ENCODE measurements at regions not wholly inside any gene's neighbourhood (a gene's known extent, or its start where the extent isn't known, plus 50 kb on each side); places are given as distances from the start of the nearest gene placed in this dataset.

DNA sequence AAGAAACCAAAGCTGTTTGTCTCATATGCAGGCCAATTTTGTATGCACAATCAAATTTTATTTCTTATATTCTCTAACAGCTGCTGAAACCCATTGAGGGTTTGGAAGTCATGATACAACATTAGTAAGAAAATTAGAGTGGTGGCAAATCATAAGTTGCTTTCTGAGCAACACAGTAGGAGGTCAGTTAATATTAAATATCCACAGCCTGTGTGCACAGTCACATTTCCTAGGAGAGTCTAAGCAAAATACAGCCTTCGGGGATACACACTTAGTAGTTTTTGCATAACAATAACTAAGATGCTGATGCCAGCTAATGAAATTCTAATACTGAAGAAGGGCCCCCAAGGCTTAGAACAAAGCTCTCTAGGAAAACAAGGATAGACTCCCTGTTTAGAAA lies 209.6 kb upstream of the E2F7 start:
- Histone ChIP-seq H3K9me3 (ENCODE audit: insufficient read depth, low read length, severe bottlenecking) (no peaks in the 10 kb centered on the region), H3K27ac (ENCODE audit: low read length) (no peak overlapping the region), H3K79me2 (ENCODE audit: insufficient read depth, low read length) (no peaks in the 10 kb centered on the region), H3K27me3 (ENCODE audit: insufficient read depth, low read length, poor library complexity) (no peaks in the 10 kb centered on the region), H3K4me3 (ENCODE audit: low read depth in 1 of 2, low read length in 2 of 2) (no peak overlapping the region), H3K4me1 (ENCODE audit: insufficient read depth, low read length) (no peaks in the 10 kb centered on the region), H4K20me1 (ENCODE audit: insufficient read depth, low read length) (no peaks in the 10 kb centered on the region), H3K9ac (ENCODE audit: low read depth, low read length) (no peak overlapping the region), H2AFZ (ENCODE audit: low read depth, low read length) (no peak overlapping the region), H3K36me3 (ENCODE audit: insufficient read depth, low read length) (no peaks in the 10 kb centered on the region), H3K4me2 (ENCODE audit: insufficient read depth, low read length) (no peak overlapping the region)
- no peak for ATAC-seq (ENCODE audit: insufficient read depth, low read depth)
- no peak for DNase-seq
- TF ChIP-seq, protein P1, sequence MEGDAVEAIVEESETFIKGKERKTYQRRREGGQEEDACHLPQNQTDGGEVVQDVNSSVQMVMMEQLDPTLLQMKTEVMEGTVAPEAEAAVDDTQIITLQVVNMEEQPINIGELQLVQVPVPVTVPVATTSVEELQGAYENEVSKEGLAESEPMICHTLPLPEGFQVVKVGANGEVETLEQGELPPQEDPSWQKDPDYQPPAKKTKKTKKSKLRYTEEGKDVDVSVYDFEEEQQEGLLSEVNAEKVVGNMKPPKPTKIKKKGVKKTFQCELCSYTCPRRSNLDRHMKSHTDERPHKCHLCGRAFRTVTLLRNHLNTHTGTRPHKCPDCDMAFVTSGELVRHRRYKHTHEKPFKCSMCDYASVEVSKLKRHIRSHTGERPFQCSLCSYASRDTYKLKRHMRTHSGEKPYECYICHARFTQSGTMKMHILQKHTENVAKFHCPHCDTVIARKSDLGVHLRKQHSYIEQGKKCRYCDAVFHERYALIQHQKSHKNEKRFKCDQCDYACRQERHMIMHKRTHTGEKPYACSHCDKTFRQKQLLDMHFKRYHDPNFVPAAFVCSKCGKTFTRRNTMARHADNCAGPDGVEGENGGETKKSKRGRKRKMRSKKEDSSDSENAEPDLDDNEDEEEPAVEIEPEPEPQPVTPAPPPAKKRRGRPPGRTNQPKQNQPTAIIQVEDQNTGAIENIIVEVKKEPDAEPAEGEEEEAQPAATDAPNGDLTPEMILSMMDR (IDR thresholded peaks at IDR 0.05; ENCODE audit: borderline replicate concordance, extremely low read depth, low read length, poor library complexity, severe bottlenecking) = no peak
- no peak for TF ChIP-seq EZH2 (IDR thresholded peaks at IDR 0.05; ENCODE audit: borderline replicate concordance, low read depth, low read length, severe bottlenecking)

DNA sequence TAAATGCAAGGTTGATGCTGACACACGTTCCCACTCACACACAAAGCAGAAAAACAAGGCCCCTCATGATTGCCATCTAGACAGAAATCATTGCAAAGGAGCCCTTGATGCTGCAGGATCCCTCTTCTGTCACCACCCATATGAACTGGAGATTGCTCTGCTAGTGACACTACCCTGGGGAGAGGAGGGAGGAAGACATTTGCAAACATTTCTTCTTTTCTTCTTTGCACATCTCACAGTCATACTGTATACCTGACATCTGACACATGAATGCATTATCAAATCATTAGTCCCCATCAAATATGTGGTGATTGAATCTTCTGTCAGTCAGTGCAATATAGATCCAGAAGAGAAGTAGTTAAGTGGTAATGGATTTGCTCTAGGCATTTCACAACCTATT lies 208.5 kb upstream of the E2F7 start:
- Histone ChIP-seq H4K20me1 (ENCODE audit: insufficient read depth, low read length) (no peaks in the 10 kb centered on the region), H3K27me3 (ENCODE audit: insufficient read depth, low read length, poor library complexity) (no peaks in the 10 kb centered on the region), H2AFZ (ENCODE audit: low read depth, low read length) (no peak overlapping the region), H3K27ac (ENCODE audit: low read length) (no peak overlapping the region), H3K9ac (ENCODE audit: low read depth, low read length) (no peak overlapping the region), H3K4me1 (ENCODE audit: insufficient read depth, low read length) (no peaks in the 10 kb centered on the region), H3K4me3 (ENCODE audit: low read depth in 1 of 2, low read length in 2 of 2) (no peak overlapping the region), H3K9me3 (ENCODE audit: insufficient read depth, low read length, severe bottlenecking) (no peaks in the 10 kb centered on the region), H3K36me3 (ENCODE audit: insufficient read depth, low read length) (no peaks in the 10 kb centered on the region), H3K79me2 (ENCODE audit: insufficient read depth, low read length) (no peaks in the 10 kb centered on the region), H3K4me2 (ENCODE audit: insufficient read depth, low read length) (no peak overlapping the region)
- TF ChIP-seq, protein P1 (IDR thresholded peaks at IDR 0.05; ENCODE audit: borderline replicate concordance, extremely low read depth, low read length, poor library complexity, severe bottlenecking) = no peak
- no peak for TF ChIP-seq EZH2 (IDR thresholded peaks at IDR 0.05; ENCODE audit: borderline replicate concordance, low read depth, low read length, severe bottlenecking)
- DNase-seq (no peak), ATAC-seq (ENCODE audit: insufficient read depth, low read depth) (no peak)

GRCh38 chr12:77256956-77257355 lies 191.6 kb upstream of the E2F7 start:
- Histone ChIP-seq H3K36me3 (ENCODE audit: insufficient read depth, low read length) (no peaks in the 10 kb centered on the region), H3K27me3 (ENCODE audit: insufficient read depth, low read length, poor library complexity) (no peaks in the 10 kb centered on the region), H3K9me3 (ENCODE audit: insufficient read depth, low read length, severe bottlenecking) (no peaks in the 10 kb centered on the region), H3K4me3 (ENCODE audit: low read depth in 1 of 2, low read length in 2 of 2) (no peak overlapping the region), H3K79me2 (ENCODE audit: insufficient read depth, low read length) (no peaks in the 10 kb centered on the region), H4K20me1 (ENCODE audit: insufficient read depth, low read length) (no peaks in the 10 kb centered on the region), H3K4me2 (ENCODE audit: insufficient read depth, low read length) (no peak overlapping the region), H3K4me1 (ENCODE audit: insufficient read depth, low read length) (no peaks in the 10 kb centered on the region), H2AFZ (ENCODE audit: low read depth, low read length) (no peak overlapping the region), H3K27ac (ENCODE audit: low read length) (no peak overlapping the region), H3K9ac (ENCODE audit: low read depth, low read length) (no peak overlapping the region)
- ATAC-seq (ENCODE audit: insufficient read depth, low read depth) (no peak), DNase-seq (no peak)
- no peak for TF ChIP-seq EZH2 (IDR thresholded peaks at IDR 0.05; ENCODE audit: borderline replicate concordance, low read depth, low read length, severe bottlenecking)
- TF ChIP-seq, protein P1 (IDR thresholded peaks at IDR 0.05; ENCODE audit: borderline replicate concordance, extremely low read depth, low read length, poor library complexity, severe bottlenecking) = no peak

GRCh38 chr12:77253321-77253720 lies 188.0 kb upstream of the E2F7 start:
- no peak overlapping the region for H3K4me3 ChIP-seq (ENCODE audit: low read depth in 1 of 2, low read length in 2 of 2)
- no peak for ATAC-seq (ENCODE audit: insufficient read depth, low read depth)
- H3K4me2 ChIP-seq (ENCODE audit: insufficient read depth, low read length) = no peak overlapping the region
- no peak for DNase-seq
- no peak overlapping the region for H2AFZ ChIP-seq (ENCODE audit: low read depth, low read length)
- TF ChIP-seq, protein P1 (IDR thresholded peaks at IDR 0.05; ENCODE audit: borderline replicate concordance, extremely low read depth, low read length, poor library complexity, severe bottlenecking) = no peak
- no peak for TF ChIP-seq EZH2 (IDR thresholded peaks at IDR 0.05; ENCODE audit: borderline replicate concordance, low read depth, low read length, severe bottlenecking)
- no peaks in the 10 kb centered on the region for H3K36me3 ChIP-seq (ENCODE audit: insufficient read depth, low read length)
- H4K20me1 ChIP-seq (ENCODE audit: insufficient read depth, low read length) = no peaks in the 10 kb centered on the region
- no peak overlapping the region for H3K9ac ChIP-seq (ENCODE audit: low read depth, low read length)
- H3K27ac ChIP-seq (ENCODE audit: low read length) = no peak overlapping the region
- no peaks in the 10 kb centered on the region for H3K79me2 ChIP-seq (ENCODE audit: insufficient read depth, low read length)
- H3K9me3 ChIP-seq (ENCODE audit: insufficient read depth, low read length, severe bottlenecking) = no peaks in the 10 kb centered on the region
- no peaks in the 10 kb centered on the region for H3K4me1 ChIP-seq (ENCODE audit: insufficient read depth, low read length)
- H3K27me3 ChIP-seq (ENCODE audit: insufficient read depth, low read length, poor library complexity) = no peaks in the 10 kb centered on the region
